ENCODE measurements at regions not wholly inside any gene's neighbourhood (a gene's known extent, or its start where the extent isn't known, plus 50 kb on each side); places are given as distances from the start of the nearest gene placed in this dataset.

GRCh38 chr2:67500541-67500940, 103.4 kb downstream of the ETAA1 start:
- no peak overlapping the region for H3K4me3 ChIP-seq (ENCODE audit: low read depth, low read length)
- DNase-seq (ENCODE audit: low read depth) = no peak
- TF ChIP-seq, protein P1, sequence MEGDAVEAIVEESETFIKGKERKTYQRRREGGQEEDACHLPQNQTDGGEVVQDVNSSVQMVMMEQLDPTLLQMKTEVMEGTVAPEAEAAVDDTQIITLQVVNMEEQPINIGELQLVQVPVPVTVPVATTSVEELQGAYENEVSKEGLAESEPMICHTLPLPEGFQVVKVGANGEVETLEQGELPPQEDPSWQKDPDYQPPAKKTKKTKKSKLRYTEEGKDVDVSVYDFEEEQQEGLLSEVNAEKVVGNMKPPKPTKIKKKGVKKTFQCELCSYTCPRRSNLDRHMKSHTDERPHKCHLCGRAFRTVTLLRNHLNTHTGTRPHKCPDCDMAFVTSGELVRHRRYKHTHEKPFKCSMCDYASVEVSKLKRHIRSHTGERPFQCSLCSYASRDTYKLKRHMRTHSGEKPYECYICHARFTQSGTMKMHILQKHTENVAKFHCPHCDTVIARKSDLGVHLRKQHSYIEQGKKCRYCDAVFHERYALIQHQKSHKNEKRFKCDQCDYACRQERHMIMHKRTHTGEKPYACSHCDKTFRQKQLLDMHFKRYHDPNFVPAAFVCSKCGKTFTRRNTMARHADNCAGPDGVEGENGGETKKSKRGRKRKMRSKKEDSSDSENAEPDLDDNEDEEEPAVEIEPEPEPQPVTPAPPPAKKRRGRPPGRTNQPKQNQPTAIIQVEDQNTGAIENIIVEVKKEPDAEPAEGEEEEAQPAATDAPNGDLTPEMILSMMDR (conservative IDR thresholded peaks at IDR 0.05; ENCODE audit: low read depth, low read length) = no peak

GRCh38 chr2:67502346-67503065, 105.4 kb downstream of the ETAA1 start:
- TF ChIP-seq, protein P1 (conservative IDR thresholded peaks at IDR 0.05; ENCODE audit: low read depth, low read length) = no peak
- no peak overlapping the region for H3K4me3 ChIP-seq (ENCODE audit: low read depth, low read length)
- no peak for DNase-seq (ENCODE audit: low read depth)

GRCh38 chr2:67503066-67503795, 106.1 kb downstream of the ETAA1 start:
- no peak overlapping the region for H3K4me3 ChIP-seq (ENCODE audit: low read depth, low read length)
- peak; percentile 18 for DNase-seq (ENCODE audit: low read depth)
- TF ChIP-seq, protein P1 (conservative IDR thresholded peaks at IDR 0.05; ENCODE audit: low read depth, low read length) = no peak

GRCh38 chr2:67510745-67511144, 113.6 kb downstream of the ETAA1 start:
- no peak overlapping the region for H3K4me3 ChIP-seq (ENCODE audit: low read depth, low read length)
- no peak for DNase-seq (ENCODE audit: low read depth)
- TF ChIP-seq, protein P1 (conservative IDR thresholded peaks at IDR 0.05; ENCODE audit: low read depth, low read length) = no peak

GRCh38 chr2:67514515-67514914, 117.4 kb downstream of the ETAA1 start:
- no peak overlapping the region for H3K4me3 ChIP-seq (ENCODE audit: low read depth, low read length)
- TF ChIP-seq, protein P1 (conservative IDR thresholded peaks at IDR 0.05; ENCODE audit: low read depth, low read length) = no peak
- no peak for DNase-seq (ENCODE audit: low read depth)

DNA sequence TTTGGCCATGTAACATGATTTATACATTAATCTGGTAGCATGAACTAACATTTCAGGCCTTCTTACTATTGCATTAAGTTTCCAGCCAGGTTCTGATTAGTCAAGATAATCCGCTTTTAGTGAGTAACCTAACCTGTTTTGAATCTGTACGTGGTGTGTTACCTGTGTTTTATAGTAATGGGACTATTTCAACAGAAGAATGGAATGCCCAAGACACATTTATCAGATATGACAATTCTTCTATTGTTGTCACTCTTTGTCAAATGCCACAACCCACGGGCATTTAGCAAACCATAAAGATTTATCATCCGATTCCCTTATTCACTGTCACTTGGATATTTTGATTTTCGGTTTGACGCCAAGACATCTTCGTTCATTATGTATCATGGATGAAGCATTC, 117.9 kb downstream of the ETAA1 start:
- TF ChIP-seq, protein P1 (conservative IDR thresholded peaks at IDR 0.05; ENCODE audit: low read depth, low read length) = no peak
- no peak overlapping the region for H3K4me3 ChIP-seq (ENCODE audit: low read depth, low read length)
- no peak for DNase-seq (ENCODE audit: low read depth)
